Stomach (tissue), 4 donors: ENCODE measurements at regions not wholly inside any gene's neighbourhood (a gene's known extent, or its start where the extent isn't known, plus 50 kb on each side); places are given as distances from the start of the nearest gene placed in this dataset.

Experiments used
- EP300 ChIP-seq: sonication (generic); formaldehyde crosslinking; IDR thresholded peaks from one replicate; pipeline ENCODE4 v1.6.1; 2017; ENCODE audit warnings: antibody characterized with exemption
- POLR2A ChIP-seq, 4 donors: fragments of 450-650 bp; IDR thresholded peaks; one replicate each; pipeline ENCODE4 v1.6.1; 2016; ENCODE audit warnings: antibody characterized with exemption in 4 of 4, control low read depth in 2 of 4, mild to moderate bottlenecking in 1 of 4, moderate library complexity in 1 of 4
- TF ChIP-seq, protein P1 (sequence below), 7 experiments: fragments of 450-650 bp in 4 of 7; fragments of 200-600 bp in 3 of 7; sonication (generic) in 3 of 7; IDR thresholded peaks; one replicate each; pipeline ENCODE4 v1.5.1; 2016 to 2019; ENCODE audit warnings: antibody characterized with exemption in 7 of 7, control low read depth in 2 of 7, mild to moderate bottlenecking in 1 of 7

DNA sequence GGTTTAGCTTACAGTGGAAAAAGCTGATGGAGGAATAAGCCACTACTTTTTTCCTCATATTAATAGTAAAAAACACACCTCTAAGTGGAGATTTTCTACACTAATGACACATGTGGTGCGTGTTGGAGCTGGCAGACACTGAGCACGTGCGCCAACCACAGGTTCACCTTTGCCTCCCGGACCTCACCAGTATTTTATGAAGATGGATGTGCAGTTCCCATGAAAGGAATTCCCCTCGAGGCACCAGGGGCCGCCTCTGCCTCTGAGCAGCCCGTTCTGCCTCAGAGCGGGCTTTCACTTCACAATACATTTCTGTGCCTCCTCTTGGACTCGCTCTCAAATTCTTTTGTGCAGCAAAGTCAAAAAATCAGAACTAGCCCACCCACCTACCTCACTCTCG, 477.5 kb upstream of the ADARB2 start:
- TF ChIP-seq, protein P1, sequence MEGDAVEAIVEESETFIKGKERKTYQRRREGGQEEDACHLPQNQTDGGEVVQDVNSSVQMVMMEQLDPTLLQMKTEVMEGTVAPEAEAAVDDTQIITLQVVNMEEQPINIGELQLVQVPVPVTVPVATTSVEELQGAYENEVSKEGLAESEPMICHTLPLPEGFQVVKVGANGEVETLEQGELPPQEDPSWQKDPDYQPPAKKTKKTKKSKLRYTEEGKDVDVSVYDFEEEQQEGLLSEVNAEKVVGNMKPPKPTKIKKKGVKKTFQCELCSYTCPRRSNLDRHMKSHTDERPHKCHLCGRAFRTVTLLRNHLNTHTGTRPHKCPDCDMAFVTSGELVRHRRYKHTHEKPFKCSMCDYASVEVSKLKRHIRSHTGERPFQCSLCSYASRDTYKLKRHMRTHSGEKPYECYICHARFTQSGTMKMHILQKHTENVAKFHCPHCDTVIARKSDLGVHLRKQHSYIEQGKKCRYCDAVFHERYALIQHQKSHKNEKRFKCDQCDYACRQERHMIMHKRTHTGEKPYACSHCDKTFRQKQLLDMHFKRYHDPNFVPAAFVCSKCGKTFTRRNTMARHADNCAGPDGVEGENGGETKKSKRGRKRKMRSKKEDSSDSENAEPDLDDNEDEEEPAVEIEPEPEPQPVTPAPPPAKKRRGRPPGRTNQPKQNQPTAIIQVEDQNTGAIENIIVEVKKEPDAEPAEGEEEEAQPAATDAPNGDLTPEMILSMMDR (IDR thresholded peaks at IDR 0.05) = no peak
- TF ChIP-seq EP300 (no peak), POLR2A (IDR thresholded peaks at IDR 0.05) (no peak)
